IMR-90 (cell line): ENCODE measurements at regions not wholly inside any gene's neighbourhood (a gene's known extent, or its start where the extent isn't known, plus 50 kb on each side); places are given as distances from the start of the nearest gene placed in this dataset.

Experiments
- ATAC-seq: fragments of 200-7000 bp; cut with Tn5 transposase; 2 replicates; pipeline ENCODE4 v1.9.1; 2020; ENCODE audit warnings: low read depth, mild to moderate bottlenecking, moderate library complexity
- BruUV-seq: library from RNA; stranded (reverse); fragments of 400-500 nt; replicated peaks from 2 replicates; lab custom pipeline; 2021; lab: Mats Ljungman, UMichigan
- CTCF ChIA-PET: fragments of 300-600 bp; formaldehyde crosslinking; extraction: SDS; loops from one replicate; lab custom pipeline; 2021; ENCODE audit warnings: antibody characterized with exemption; lab: Yijun Ruan, JAX
- POLR2A ChIA-PET: fragments of 300-600 bp; sonication (Branson Sonifier 250); formaldehyde crosslinking; loops from one replicate; lab custom pipeline; 2022; ENCODE audit warnings: antibody characterized with exemption; ENCODE audit not compliant: unreplicated experiment; lab: Charles Lee
- DNase-seq: peaks from one replicate; pipeline ENCODE4 v3.0.0; 2013
- H2AFZ ChIP-seq: replicated peaks from 2 replicates; pipeline ENCODE3; 2013; ENCODE audit warnings: low read length, mild to moderate bottlenecking; ENCODE audit not compliant: poor library complexity
- H2AK5ac ChIP-seq: 2 replicates; pipeline ENCODE4 v1.6.1; 2013; ENCODE audit warnings: low read depth, low read length, inconsistent platforms
- H2AK9ac ChIP-seq: replicated peaks from 2 replicates; pipeline ENCODE3; 2013; ENCODE audit warnings: mild to moderate bottlenecking, low read depth, low read length, moderate library complexity; ENCODE audit not compliant: poor library complexity
- H2BK120ac ChIP-seq: 2 replicates; pipeline ENCODE4 v1.6.1; 2013; ENCODE audit warnings: low read depth, low read length, inconsistent platforms
- H2BK15ac ChIP-seq: 3 replicates; pipeline ENCODE4 v1.6.1; 2013; ENCODE audit warnings: low read depth, low read length, inconsistent platforms
- H2BK20ac ChIP-seq: 2 replicates; pipeline ENCODE4 v1.6.1; 2013; ENCODE audit warnings: low read depth, mild to moderate bottlenecking, inconsistent platforms, low read length, moderate library complexity
- H2BK5ac ChIP-seq: 2 replicates; pipeline ENCODE4 v1.6.1; 2013; ENCODE audit warnings: mild to moderate bottlenecking, low read depth, low read length, inconsistent platforms; ENCODE audit not compliant: poor library complexity, severe bottlenecking
- H3K14ac ChIP-seq: replicated peaks from 2 replicates; pipeline ENCODE4 v1.6.1; 2013; ENCODE audit warnings: low read depth, low read length, inconsistent platforms
- H3K18ac ChIP-seq: 2 replicates; pipeline ENCODE4 v1.6.1; 2013; ENCODE audit warnings: low read depth, low read length, control low read depth
- H3K23ac ChIP-seq: 2 replicates; pipeline ENCODE4 v1.6.1; 2013; ENCODE audit warnings: low read depth, low read length, inconsistent platforms
- H3K27ac ChIP-seq: 2 replicates; pipeline ENCODE4 v1.5.1; 2013; ENCODE audit warnings: mild to moderate bottlenecking, control low read depth, low read length; ENCODE audit not compliant: insufficient read depth
- H3K27me3 ChIP-seq: 2 replicates; pipeline ENCODE4 v1.6.1; 2013; ENCODE audit warnings: low read length; ENCODE audit not compliant: control insufficient read depth, insufficient read depth
- H3K36me3 ChIP-seq: 2 replicates; pipeline ENCODE4 v1.6.1; 2013; ENCODE audit warnings: low read length, mixed read lengths; ENCODE audit not compliant: control insufficient read depth, insufficient read depth
- H3K4ac ChIP-seq: 2 replicates; pipeline ENCODE4 v1.6.1; 2013; ENCODE audit warnings: low read depth, low read length, inconsistent platforms
- H3K4me1 ChIP-seq: 2 replicates; pipeline ENCODE4 v1.6.1; 2013; ENCODE audit warnings: low read length, mixed read lengths; ENCODE audit not compliant: control insufficient read depth, insufficient read depth
- H3K4me2 ChIP-seq: 2 replicates; pipeline ENCODE4 v1.6.1; 2013; ENCODE audit warnings: low read depth, mild to moderate bottlenecking, control low read depth, low read length, moderate library complexity
- H3K4me3 ChIP-seq: 2 replicates; pipeline ENCODE4 v1.5.1; 2013; ENCODE audit warnings: low read depth, mild to moderate bottlenecking, control low read depth, low read length, moderate library complexity; ENCODE audit not compliant: insufficient read depth
- H3K56ac ChIP-seq: 2 replicates; pipeline ENCODE4 v1.6.1; 2013; ENCODE audit warnings: low read length, inconsistent platforms; ENCODE audit not compliant: insufficient read depth; ENCODE audit errors: extremely low read depth
- H3K79me1 ChIP-seq, 2 experiments: 2 replicates each; pipeline ENCODE4 v1.6.1; 2013; ENCODE audit warnings: low read length in 2 of 2, inconsistent platforms in 1 of 2, low read depth in 1 of 2
- H3K9ac ChIP-seq: 2 replicates; pipeline ENCODE4 v1.6.1; 2013; ENCODE audit warnings: low read depth, low read length, control low read depth
- H3K9me1 ChIP-seq: 2 replicates; pipeline ENCODE4 v1.6.1; 2013; ENCODE audit warnings: low read length, inconsistent platforms; ENCODE audit not compliant: insufficient read depth
- H3K9me3 ChIP-seq: 2 replicates; pipeline ENCODE4 v1.6.1; 2013; ENCODE audit warnings: low read length; ENCODE audit not compliant: control insufficient read depth, insufficient read depth
- H4K20me1 ChIP-seq: 2 replicates; pipeline ENCODE4 v1.6.1; 2013; ENCODE audit warnings: low read length, inconsistent platforms; ENCODE audit not compliant: insufficient read depth
- H4K5ac ChIP-seq: 2 replicates; pipeline ENCODE4 v1.6.1; 2013; ENCODE audit warnings: mild to moderate bottlenecking, low read depth, low read length, control low read depth
- H4K8ac ChIP-seq, 2 experiments: 2 replicates each; pipeline ENCODE4 v1.6.1; 2013; ENCODE audit warnings: low read depth in 2 of 2, low read length in 2 of 2, control low read depth in 1 of 2, inconsistent platforms in 1 of 2
- H4K91ac ChIP-seq: 2 replicates; pipeline ENCODE4 v1.6.1; 2013; ENCODE audit warnings: low read depth, low read length, inconsistent platforms; ENCODE audit not compliant: insufficient read depth
- BHLHE40 ChIP-seq: fragments of 150-350 bp; IDR thresholded peaks from 2 replicates; pipeline ENCODE4 v1.6.1; 2016; ENCODE audit warnings: mild to moderate bottlenecking, low read depth, low read length
- CEBPB ChIP-seq: IDR thresholded peaks from 2 replicates; pipeline ENCODE4 v1.6.1; 2012; ENCODE audit warnings: low read depth, low read length, improper control_type of control experiment
- MXI1 ChIP-seq: IDR thresholded peaks from 2 replicates; pipeline ENCODE4 v1.6.1; 2012; ENCODE audit warnings: low read depth, mild to moderate bottlenecking, low read length, moderate library complexity, borderline replicate concordance
- POLR2A ChIP-seq: IDR thresholded peaks from 2 replicates; pipeline ENCODE4 v1.6.1; 2012; ENCODE audit warnings: mild to moderate bottlenecking, low read depth, low read length
- RAD21 ChIP-seq: IDR thresholded peaks from 2 replicates; pipeline ENCODE4 v1.6.1; 2012; ENCODE audit warnings: low read length, improper control_type of control experiment
- RCOR1 ChIP-seq: IDR thresholded peaks from 2 replicates; pipeline ENCODE4 v1.6.1; 2012; ENCODE audit warnings: mild to moderate bottlenecking, low read length, improper control_type of control experiment; ENCODE audit not compliant: insufficient replicate concordance
- SMC3 ChIP-seq: fragments of 150-350 bp; IDR thresholded peaks from 2 replicates; pipeline ENCODE4 v1.6.1; 2016; ENCODE audit warnings: low read depth, mild to moderate bottlenecking, antibody characterized with exemption, low read length, moderate library complexity
- WGBS, 2 experiments: methylation state at CpG; one replicate each; pipeline versions ENCODE4 v1.1.5 to v1.1.7; 2013; ENCODE audit warnings: missing lambda C conversion rate in 2 of 2; ENCODE audit not compliant: insufficient read length in 1 of 2; ENCODE audit errors: extremely low coverage in 2 of 2; 5-methylcytosine and 5-hydroxymethylcytosine counted together
- dilution Hi-C: fragments of 300-500 bp; cut with HindIII; formaldehyde crosslinking; loops from one replicate; pipeline ENCODE4 v1.14.3; 2018; ENCODE audit warnings: low sequenced_read_pairs; ENCODE audit not compliant: unreplicated experiment
- in situ Hi-C: fragments of 300-500 bp; cut with MboI; formaldehyde crosslinking; loops from 3 replicates; pipeline ENCODE4 v1.14.3; 2019; ENCODE audit warnings: low sequenced_read_pairs, inconsistent platforms, mixed read lengths
- intact Hi-C: fragments of 100-400 bp; cut with micrococcal nuclease; formaldehyde crosslinking; loops from 2 replicates; pipeline ENCODE4 v1.10.0; 2022
- TF ChIP-seq, protein P1 (sequence below): fragments of 150-350 bp; IDR thresholded peaks from 2 replicates; pipeline ENCODE4 v1.6.1; 2017; ENCODE audit warnings: mild to moderate bottlenecking, antibody characterized with exemption, low read length, low read depth
- TF ChIP-seq, protein P2 (sequence below): conservative IDR thresholded peaks from 2 replicates; pipeline ENCODE4 v1.5.1; 2012; ENCODE audit warnings: mild to moderate bottlenecking, low read depth, low read length, improper control_type of control experiment

DNA sequence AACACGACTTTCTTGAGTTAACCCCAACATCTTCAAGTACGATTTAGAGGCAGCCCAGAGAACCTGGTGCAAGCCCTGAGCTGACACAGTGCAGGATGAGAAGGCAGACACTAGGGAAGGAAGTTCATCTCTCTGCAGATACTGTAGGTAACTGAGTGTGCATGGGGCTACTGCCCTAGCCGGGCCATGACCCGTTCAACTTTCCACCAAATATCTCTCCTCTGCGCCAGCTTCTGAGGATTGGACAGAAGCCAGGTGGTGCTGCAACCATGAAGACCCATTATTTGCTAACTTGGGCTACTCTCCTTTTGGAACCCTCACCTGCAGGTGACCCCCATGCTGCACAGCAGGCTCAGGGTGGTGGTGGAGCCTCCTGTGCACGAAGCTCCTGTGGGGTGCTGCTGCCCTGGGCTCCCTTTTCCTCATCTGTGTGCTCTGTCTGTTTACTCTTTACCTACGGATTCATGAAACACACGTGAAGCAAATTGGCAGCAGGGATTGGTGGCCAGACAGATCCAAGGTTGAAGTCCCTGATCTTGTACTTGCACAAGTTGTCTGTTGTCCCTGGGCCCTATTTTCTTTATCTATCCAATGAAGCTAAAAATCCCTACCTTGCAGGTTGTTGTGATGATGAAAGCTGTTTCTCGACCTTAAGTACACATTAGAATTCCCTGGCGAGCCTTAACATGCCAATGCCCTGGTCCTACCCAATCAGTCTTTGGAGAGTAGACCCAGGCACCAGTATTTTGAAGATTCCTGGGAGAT lies 227.8 kb downstream of the LACC1 start:
- Histone ChIP-seq H2BK120ac (no peak overlapping the region), H2BK20ac (no peak overlapping the region), H2AK5ac (no peak overlapping the region), H3K14ac (no peak overlapping the region), H2AK9ac (no peak overlapping the region), H3K27ac (no peak overlapping the region), H2BK15ac (no peak overlapping the region), H3K9me3 (peaks cover 1% of the 10 kb centered on the region; the same call in 1 of the 2 replicates), H3K9me1 (no peaks in the 10 kb centered on the region; the same call in 1 of the 2 replicates), H3K27me3 (peaks cover 4% of the 10 kb centered on the region; the same call in 1 of the 2 replicates), H3K23ac (no peak overlapping the region), H3K36me3 (no peaks in the 10 kb centered on the region), H4K20me1 (no peaks in the 10 kb centered on the region), H2AFZ (no peak overlapping the region), H3K4me3 (no peak overlapping the region), H3K56ac (no peak overlapping the region), H3K9ac (no peak overlapping the region), H3K4me2 (no peak overlapping the region), H3K4me1 (no peaks in the 10 kb centered on the region; the same call in 1 of the 2 replicates), H4K8ac (no peak overlapping the region), H4K91ac (no peak overlapping the region), H4K5ac (no peak overlapping the region), H3K4ac (no peak overlapping the region), H2BK5ac (no peak overlapping the region), H3K18ac (no peak overlapping the region), H3K79me1 (no peaks in the 10 kb centered on the region)
- intact Hi-C loops, result no loop called here
- no peak for TF ChIP-seq RAD21
- TF ChIP-seq POLR2A, result no peak
- TF ChIP-seq, protein P1, sequence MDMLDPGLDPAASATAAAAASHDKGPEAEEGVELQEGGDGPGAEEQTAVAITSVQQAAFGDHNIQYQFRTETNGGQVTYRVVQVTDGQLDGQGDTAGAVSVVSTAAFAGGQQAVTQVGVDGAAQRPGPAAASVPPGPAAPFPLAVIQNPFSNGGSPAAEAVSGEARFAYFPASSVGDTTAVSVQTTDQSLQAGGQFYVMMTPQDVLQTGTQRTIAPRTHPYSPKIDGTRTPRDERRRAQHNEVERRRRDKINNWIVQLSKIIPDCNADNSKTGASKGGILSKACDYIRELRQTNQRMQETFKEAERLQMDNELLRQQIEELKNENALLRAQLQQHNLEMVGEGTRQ, result no peak
- TF ChIP-seq RCOR1, result no peak
- TF ChIP-seq BHLHE40, result no peak
- TF ChIP-seq CEBPB, result no peak
- TF ChIP-seq, protein P2, sequence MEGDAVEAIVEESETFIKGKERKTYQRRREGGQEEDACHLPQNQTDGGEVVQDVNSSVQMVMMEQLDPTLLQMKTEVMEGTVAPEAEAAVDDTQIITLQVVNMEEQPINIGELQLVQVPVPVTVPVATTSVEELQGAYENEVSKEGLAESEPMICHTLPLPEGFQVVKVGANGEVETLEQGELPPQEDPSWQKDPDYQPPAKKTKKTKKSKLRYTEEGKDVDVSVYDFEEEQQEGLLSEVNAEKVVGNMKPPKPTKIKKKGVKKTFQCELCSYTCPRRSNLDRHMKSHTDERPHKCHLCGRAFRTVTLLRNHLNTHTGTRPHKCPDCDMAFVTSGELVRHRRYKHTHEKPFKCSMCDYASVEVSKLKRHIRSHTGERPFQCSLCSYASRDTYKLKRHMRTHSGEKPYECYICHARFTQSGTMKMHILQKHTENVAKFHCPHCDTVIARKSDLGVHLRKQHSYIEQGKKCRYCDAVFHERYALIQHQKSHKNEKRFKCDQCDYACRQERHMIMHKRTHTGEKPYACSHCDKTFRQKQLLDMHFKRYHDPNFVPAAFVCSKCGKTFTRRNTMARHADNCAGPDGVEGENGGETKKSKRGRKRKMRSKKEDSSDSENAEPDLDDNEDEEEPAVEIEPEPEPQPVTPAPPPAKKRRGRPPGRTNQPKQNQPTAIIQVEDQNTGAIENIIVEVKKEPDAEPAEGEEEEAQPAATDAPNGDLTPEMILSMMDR, result no peak
- no peak for TF ChIP-seq MXI1
- no peak for TF ChIP-seq SMC3
- no TSS peak for BruUV-seq
- ChIA-PET CTCF (interaction anchor here (0.5 kb wide), 1 partner anchor 1092 kb away, joined by 3 read pairs; no protein-coding TSS in a partner anchor), POLR2A (interaction anchor here (0.6 kb wide), 1 partner anchor 328 kb away, joined by 8 read pairs; no protein-coding TSS in a partner anchor)
- in situ Hi-C loops, result no loop called here
- DNase-seq (no peak), ATAC-seq (no peak)
- WGBS, 2 experiments, result 100% methylated on average over 1 of the region's 10 CpGs; no CpG with 5 or more reads in 1 of the 2 experiments
- dilution Hi-C loops, result no loop called here
